ENCODE measurements at regions not wholly inside any gene's neighbourhood (a gene's known extent, or its start where the extent isn't known, plus 50 kb on each side); places are given as distances from the start of the nearest gene placed in this dataset.

- no peaks in the 10 kb centered on the region for H3K36me3 ChIP-seq (ENCODE audit: control insufficient read depth, insufficient read depth, low read length)
- 89 to 93% methylated on average over 1 of the region's 2 CpGs for WGBS, 2 experiments (ENCODE audit: insufficient coverage in 2 of 2)
- no peaks in the 10 kb centered on the region for H3K4me1 ChIP-seq (ENCODE audit: control insufficient read depth, insufficient read depth, low read length, poor library complexity, severe bottlenecking)
- no peak overlapping the region for H3K4me3 ChIP-seq (ENCODE audit: extremely low read depth, insufficient read depth, low read length, poor library complexity, severe bottlenecking)
- H3K27ac ChIP-seq (ENCODE audit: low read depth, low read length, severe bottlenecking): no peak overlapping the region
- H3K9me3 ChIP-seq (ENCODE audit: control insufficient read depth, low read length): no peaks in the 10 kb centered on the region
Observed at GRCh38 chr6:145209272-145209671, 526.0 kb downstream of the EPM2A start.

GRCh38 chr6:145212813-145213212 lies 522.5 kb downstream of the EPM2A start:
- Histone ChIP-seq H3K27ac (ENCODE audit: low read depth, low read length, severe bottlenecking) (no peak overlapping the region), H3K9me3 (ENCODE audit: control insufficient read depth, low read length) (no peaks in the 10 kb centered on the region), H3K4me1 (ENCODE audit: control insufficient read depth, insufficient read depth, low read length, poor library complexity, severe bottlenecking) (no peaks in the 10 kb centered on the region), H3K36me3 (ENCODE audit: control insufficient read depth, insufficient read depth, low read length) (no peaks in the 10 kb centered on the region), H3K4me3 (ENCODE audit: extremely low read depth, insufficient read depth, low read length, poor library complexity, severe bottlenecking) (no peak overlapping the region)

- H3K9me3 ChIP-seq (ENCODE audit: control insufficient read depth, low read length): no peaks in the 10 kb centered on the region
- no peaks in the 10 kb centered on the region for H3K4me1 ChIP-seq (ENCODE audit: control insufficient read depth, insufficient read depth, low read length, poor library complexity, severe bottlenecking)
- H3K36me3 ChIP-seq (ENCODE audit: control insufficient read depth, insufficient read depth, low read length): no peaks in the 10 kb centered on the region
- H3K27ac ChIP-seq (ENCODE audit: low read depth, low read length, severe bottlenecking): no peak overlapping the region
- WGBS, 2 experiments (ENCODE audit: insufficient coverage in 2 of 2): 100% methylated on average over 1 of the region's 3 CpGs; no CpG with 5 or more reads in 1 of the 2 experiments
- no peak overlapping the region for H3K4me3 ChIP-seq (ENCODE audit: extremely low read depth, insufficient read depth, low read length, poor library complexity, severe bottlenecking)
Observed at GRCh38 chr6:145213614-145214013, 521.7 kb downstream of the EPM2A start.

- no peaks in the 10 kb centered on the region for H3K4me1 ChIP-seq (ENCODE audit: control insufficient read depth, insufficient read depth, low read length, poor library complexity, severe bottlenecking)
- no peak overlapping the region for H3K27ac ChIP-seq (ENCODE audit: low read depth, low read length, severe bottlenecking)
- no peaks in the 10 kb centered on the region for H3K36me3 ChIP-seq (ENCODE audit: control insufficient read depth, insufficient read depth, low read length)
- H3K4me3 ChIP-seq (ENCODE audit: extremely low read depth, insufficient read depth, low read length, poor library complexity, severe bottlenecking): no peak overlapping the region
- H3K9me3 ChIP-seq (ENCODE audit: control insufficient read depth, low read length): no peaks in the 10 kb centered on the region
- WGBS, 2 experiments (ENCODE audit: insufficient coverage in 2 of 2): no CpG with 5 or more reads among the region's 2 CpGs
Observed at GRCh38 chr6:145214570-145214969, 520.8 kb downstream of the EPM2A start.

- no peak overlapping the region for H3K27ac ChIP-seq (ENCODE audit: low read depth, low read length, severe bottlenecking)
- H3K4me1 ChIP-seq (ENCODE audit: control insufficient read depth, insufficient read depth, low read length, poor library complexity, severe bottlenecking): no peaks in the 10 kb centered on the region
- no peaks in the 10 kb centered on the region for H3K9me3 ChIP-seq (ENCODE audit: control insufficient read depth, low read length)
- H3K36me3 ChIP-seq (ENCODE audit: control insufficient read depth, insufficient read depth, low read length): no peaks in the 10 kb centered on the region
- H3K4me3 ChIP-seq (ENCODE audit: extremely low read depth, insufficient read depth, low read length, poor library complexity, severe bottlenecking): no peak overlapping the region
- WGBS, 2 experiments (ENCODE audit: insufficient coverage in 2 of 2): no CpG with 5 or more reads among the region's 3 CpGs
Observed at GRCh38 chr6:145224450-145224849, 510.9 kb downstream of the EPM2A start.

GRCh38 chr6:145225500-145225899 lies 509.8 kb downstream of the EPM2A start:
- WGBS, 2 experiments (ENCODE audit: insufficient coverage in 2 of 2): 57 to 90% methylated on average over 1 of the region's 3 CpGs
- no peaks in the 10 kb centered on the region for H3K36me3 ChIP-seq (ENCODE audit: control insufficient read depth, insufficient read depth, low read length)
- no peaks in the 10 kb centered on the region for H3K4me1 ChIP-seq (ENCODE audit: control insufficient read depth, insufficient read depth, low read length, poor library complexity, severe bottlenecking)
- no peak overlapping the region for H3K27ac ChIP-seq (ENCODE audit: low read depth, low read length, severe bottlenecking)
- H3K4me3 ChIP-seq (ENCODE audit: extremely low read depth, insufficient read depth, low read length, poor library complexity, severe bottlenecking): no peak overlapping the region
- no peaks in the 10 kb centered on the region for H3K9me3 ChIP-seq (ENCODE audit: control insufficient read depth, low read length)

- WGBS, 2 experiments (ENCODE audit: insufficient coverage in 2 of 2): 80 to 96% methylated on average over 4 to 5 of the region's 6 CpGs
- Histone ChIP-seq H3K4me3 (ENCODE audit: extremely low read depth, insufficient read depth, low read length, poor library complexity, severe bottlenecking) (no peak overlapping the region), H3K36me3 (ENCODE audit: control insufficient read depth, insufficient read depth, low read length) (no peaks in the 10 kb centered on the region), H3K27ac (ENCODE audit: low read depth, low read length, severe bottlenecking) (no peak overlapping the region), H3K4me1 (ENCODE audit: control insufficient read depth, insufficient read depth, low read length, poor library complexity, severe bottlenecking) (no peaks in the 10 kb centered on the region), H3K9me3 (ENCODE audit: control insufficient read depth, low read length) (no peaks in the 10 kb centered on the region)
Observed at GRCh38 chr6:145227593-145227992, 507.7 kb downstream of the EPM2A start.

GRCh38 chr6:145228962-145229582 lies 506.2 kb downstream of the EPM2A start:
- H3K27ac ChIP-seq (ENCODE audit: low read depth, low read length, severe bottlenecking): no peak overlapping the region
- no peaks in the 10 kb centered on the region for H3K4me1 ChIP-seq (ENCODE audit: control insufficient read depth, insufficient read depth, low read length, poor library complexity, severe bottlenecking)
- no peaks in the 10 kb centered on the region for H3K36me3 ChIP-seq (ENCODE audit: control insufficient read depth, insufficient read depth, low read length)
- no peaks in the 10 kb centered on the region for H3K9me3 ChIP-seq (ENCODE audit: control insufficient read depth, low read length)
- H3K4me3 ChIP-seq (ENCODE audit: extremely low read depth, insufficient read depth, low read length, poor library complexity, severe bottlenecking): no peak overlapping the region
- 86 to 90% methylated on average over 1 to 2 of the region's 3 CpGs for WGBS, 2 experiments (ENCODE audit: insufficient coverage in 2 of 2)

- H3K4me3 ChIP-seq (ENCODE audit: extremely low read depth, insufficient read depth, low read length, poor library complexity, severe bottlenecking): no peak overlapping the region
- H3K27ac ChIP-seq (ENCODE audit: low read depth, low read length, severe bottlenecking): no peak overlapping the region
- WGBS, 2 experiments (ENCODE audit: insufficient coverage in 2 of 2): 80 to 94% methylated on average over 2 of the region's 2 CpGs
- no peaks in the 10 kb centered on the region for H3K9me3 ChIP-seq (ENCODE audit: control insufficient read depth, low read length)
- no peaks in the 10 kb centered on the region for H3K4me1 ChIP-seq (ENCODE audit: control insufficient read depth, insufficient read depth, low read length, poor library complexity, severe bottlenecking)
- H3K36me3 ChIP-seq (ENCODE audit: control insufficient read depth, insufficient read depth, low read length): no peaks in the 10 kb centered on the region
Observed at GRCh38 chr6:145233955-145234354, 501.4 kb downstream of the EPM2A start.

GRCh38 chr6:145235207-145235606 lies 500.1 kb downstream of the EPM2A start:
- WGBS, 2 experiments (ENCODE audit: insufficient coverage in 2 of 2): no CpG with 5 or more reads among the region's 1 CpG
- no peaks in the 10 kb centered on the region for H3K36me3 ChIP-seq (ENCODE audit: control insufficient read depth, insufficient read depth, low read length)
- no peak overlapping the region for H3K4me3 ChIP-seq (ENCODE audit: extremely low read depth, insufficient read depth, low read length, poor library complexity, severe bottlenecking)
- H3K9me3 ChIP-seq (ENCODE audit: control insufficient read depth, low read length): no peaks in the 10 kb centered on the region
- H3K27ac ChIP-seq (ENCODE audit: low read depth, low read length, severe bottlenecking): no peak overlapping the region
- H3K4me1 ChIP-seq (ENCODE audit: control insufficient read depth, insufficient read depth, low read length, poor library complexity, severe bottlenecking): no peaks in the 10 kb centered on the region

- Histone ChIP-seq H3K4me1 (ENCODE audit: control insufficient read depth, insufficient read depth, low read length, poor library complexity, severe bottlenecking) (no peaks in the 10 kb centered on the region), H3K27ac (ENCODE audit: low read depth, low read length, severe bottlenecking) (no peak overlapping the region), H3K36me3 (ENCODE audit: control insufficient read depth, insufficient read depth, low read length) (no peaks in the 10 kb centered on the region), H3K4me3 (ENCODE audit: extremely low read depth, insufficient read depth, low read length, poor library complexity, severe bottlenecking) (no peak overlapping the region), H3K9me3 (ENCODE audit: control insufficient read depth, low read length) (no peaks in the 10 kb centered on the region)
Observed at GRCh38 chr6:145238787-145239186, 496.5 kb downstream of the EPM2A start.
